Rectal smooth muscle tissue (tissue), 1 donor: ENCODE measurements at regions not wholly inside any gene's neighbourhood (a gene's known extent, or its start where the extent isn't known, plus 50 kb on each side); places are given as distances from the start of the nearest gene placed in this dataset.

Experiments used
- H3K27ac ChIP-seq: one replicate; pipeline ENCODE4 v1.7.0; 2013; ENCODE audit warnings: low read depth, low read length, inconsistent platforms
- H3K27me3 ChIP-seq: one replicate; pipeline ENCODE4 v1.7.0; 2013; ENCODE audit warnings: low read length; ENCODE audit not compliant: control insufficient read depth, insufficient read depth
- H3K36me3 ChIP-seq: one replicate; pipeline ENCODE4 v1.7.0; 2013; ENCODE audit warnings: low read length; ENCODE audit not compliant: control insufficient read depth, insufficient read depth
- H3K4me1 ChIP-seq: one replicate; pipeline ENCODE4 v1.7.0; 2013; ENCODE audit warnings: low read length; ENCODE audit not compliant: control insufficient read depth, insufficient read depth
- H3K4me3 ChIP-seq: one replicate; pipeline ENCODE4 v1.7.0; 2013; ENCODE audit warnings: low read length
- H3K9ac ChIP-seq: one replicate; pipeline ENCODE4 v1.7.0; 2013; ENCODE audit warnings: low read length

- no peak overlapping the region for H3K9ac ChIP-seq
- no peak overlapping the region for H3K27ac ChIP-seq
- no peaks in the 10 kb centered on the region for H3K27me3 ChIP-seq
- H3K36me3 ChIP-seq = no peaks in the 10 kb centered on the region
- no peaks in the 10 kb centered on the region for H3K4me1 ChIP-seq
- no peak overlapping the region for H3K4me3 ChIP-seq
Measured at GRCh38 chr11:131185915-131186314, 184.5 kb upstream of the NTM start.

GRCh38 chr11:131186629-131187101 lies 183.8 kb upstream of the NTM start:
- Histone ChIP-seq H3K4me1 (no peaks in the 10 kb centered on the region), H3K27ac (no peak overlapping the region), H3K4me3 (no peak overlapping the region), H3K36me3 (no peaks in the 10 kb centered on the region), H3K27me3 (no peaks in the 10 kb centered on the region), H3K9ac (no peak overlapping the region)

- Histone ChIP-seq H3K4me3 (no peak overlapping the region), H3K9ac (no peak overlapping the region), H3K27ac (no peak overlapping the region), H3K27me3 (no peaks in the 10 kb centered on the region), H3K36me3 (no peaks in the 10 kb centered on the region), H3K4me1 (peaks cover 9% of the 10 kb centered on the region)
Measured at GRCh38 chr11:131190446-131190845, 180.0 kb upstream of the NTM start.

- no peak overlapping the region for H3K27ac ChIP-seq
- no peak overlapping the region for H3K4me3 ChIP-seq
- H3K4me1 ChIP-seq = peaks cover 10% of the 10 kb centered on the region
- H3K36me3 ChIP-seq = no peaks in the 10 kb centered on the region
- H3K9ac ChIP-seq = no peak overlapping the region
- H3K27me3 ChIP-seq = no peaks in the 10 kb centered on the region
Measured at GRCh38 chr11:131191606-131192005, 178.8 kb upstream of the NTM start.

- Histone ChIP-seq H3K27me3 (no peaks in the 10 kb centered on the region), H3K27ac (no peak overlapping the region), H3K9ac (no peak overlapping the region)
Measured at GRCh38 chr11:131192628-131193027, 177.8 kb upstream of the NTM start.

GRCh38 chr11:131193031-131193501 lies 177.3 kb upstream of the NTM start:
- no peak overlapping the region for H3K4me3 ChIP-seq
- no peaks in the 10 kb centered on the region for H3K27me3 ChIP-seq

More at GRCh38 chr11:131192628-131193027, 177.8 kb upstream of the NTM start:
- Histone ChIP-seq H3K4me1 (peaks cover 12% of the 10 kb centered on the region), H3K4me3 (no peak overlapping the region), H3K36me3 (no peaks in the 10 kb centered on the region)

GRCh38 chr11:131194726-131195125 lies 175.7 kb upstream of the NTM start:
- H3K4me1 ChIP-seq = peaks cover 20% of the 10 kb centered on the region
- H3K9ac ChIP-seq = no peak overlapping the region
- H3K36me3 ChIP-seq = no peaks in the 10 kb centered on the region
- no peak overlapping the region for H3K4me3 ChIP-seq
- H3K27me3 ChIP-seq = no peaks in the 10 kb centered on the region
- H3K27ac ChIP-seq = no peak overlapping the region

More at GRCh38 chr11:131193031-131193501, 177.3 kb upstream of the NTM start:
- H3K9ac ChIP-seq = no peak overlapping the region
- H3K27ac ChIP-seq = no peak overlapping the region
- peaks cover 12% of the 10 kb centered on the region for H3K4me1 ChIP-seq
- H3K36me3 ChIP-seq = no peaks in the 10 kb centered on the region

- H3K9ac ChIP-seq = no peak overlapping the region
- H3K4me3 ChIP-seq = no peak overlapping the region
- H3K36me3 ChIP-seq = no peaks in the 10 kb centered on the region
- H3K4me1 ChIP-seq = peaks cover 20% of the 10 kb centered on the region
- H3K27me3 ChIP-seq = no peaks in the 10 kb centered on the region
- no peak overlapping the region for H3K27ac ChIP-seq
Measured at GRCh38 chr11:131195661-131196517, 174.5 kb upstream of the NTM start.

GRCh38 chr11:131198161-131199014 lies 172.0 kb upstream of the NTM start:
- no peaks in the 10 kb centered on the region for H3K27me3 ChIP-seq
- no peak overlapping the region for H3K27ac ChIP-seq
- H3K4me3 ChIP-seq = no peak overlapping the region
- no peaks in the 10 kb centered on the region for H3K36me3 ChIP-seq
- H3K4me1 ChIP-seq = peaks cover 23% of the 10 kb centered on the region
- H3K9ac ChIP-seq = no peak overlapping the region

GRCh38 chr11:131199015-131199280 lies 171.5 kb upstream of the NTM start:
- Histone ChIP-seq H3K27me3 (no peaks in the 10 kb centered on the region), H3K4me1 (peaks cover 24% of the 10 kb centered on the region), H3K4me3 (no peak overlapping the region), H3K9ac (no peak overlapping the region), H3K36me3 (no peaks in the 10 kb centered on the region), H3K27ac (no peak overlapping the region)

- Histone ChIP-seq H3K27me3 (no peaks in the 10 kb centered on the region), H3K27ac (no peak overlapping the region), H3K4me1 (peaks cover 15% of the 10 kb centered on the region), H3K9ac (no peak overlapping the region), H3K4me3 (no peak overlapping the region), H3K36me3 (no peaks in the 10 kb centered on the region)
Measured at GRCh38 chr11:131201674-131202073, 168.7 kb upstream of the NTM start.

- Histone ChIP-seq H3K27me3 (no peaks in the 10 kb centered on the region), H3K4me1 (peaks cover 12% of the 10 kb centered on the region), H3K9ac (no peak overlapping the region), H3K27ac (no peak overlapping the region), H3K4me3 (no peak overlapping the region), H3K36me3 (no peaks in the 10 kb centered on the region)
Measured at GRCh38 chr11:131203040-131203439, 167.4 kb upstream of the NTM start.
